Endothelial cell of umbilical vein (primary cell): ENCODE measurements at regions not wholly inside any gene's neighbourhood (a gene's known extent, or its start where the extent isn't known, plus 50 kb on each side); places are given as distances from the start of the nearest gene placed in this dataset.

Experiments used
- BruUV-seq: library from RNA; stranded (reverse); fragments of 400-500 nt; replicated peaks from 2 replicates; lab custom pipeline; 2021; lab: Mats Ljungman, UMichigan
- CTCF ChIA-PET: fragments of 300-600, 350-600 bp; sonication (Branson Sonifier 250); formaldehyde crosslinking; loops from one replicate; lab custom pipeline; 2021; ENCODE audit warnings: antibody characterized with exemption, inconsistent platforms; lab: Charles Lee
- POLR2A ChIA-PET: fragments of 300-600, 350-600 bp; sonication (Branson Sonifier 250); formaldehyde crosslinking; loops from one replicate; lab custom pipeline; 2021; ENCODE audit warnings: antibody characterized with exemption, inconsistent platforms; lab: Charles Lee
- DNase-seq: peaks from one replicate; pipeline ENCODE4 v3.0.0-alpha.2; 2011; ENCODE audit warnings: low read depth, low spot score
- FAIRE-seq: peaks from 2 replicates; lab custom pipeline; 2011; peaks lifted over from hg19 to GRCh38; lab: Jason Lieb, UNC
- H2AFZ ChIP-seq: 2 replicates; pipeline ENCODE4 v1.6.0; 2012; ENCODE audit warnings: low read depth, low read length, control low read depth, inconsistent platforms
- H3K27ac ChIP-seq: 2 replicates; pipeline ENCODE4 v1.5.1; 2011; ENCODE audit warnings: low read depth, mild to moderate bottlenecking, control low read depth, low read length, moderate library complexity; ENCODE audit not compliant: insufficient read depth
- H3K27me3 ChIP-seq, 2 experiments: 2 replicates each; pipeline versions ENCODE4 v1.6.0 to v1.6.1; 2011; ENCODE audit warnings: low read length in 2 of 2, mixed read lengths in 1 of 2; ENCODE audit not compliant: control insufficient read depth in 2 of 2, insufficient read depth in 2 of 2
- H3K36me3 ChIP-seq, 2 experiments: 2 replicates in 1 of 2; 3 replicates in 1 of 2; pipeline ENCODE4 v1.5.1; 2011; ENCODE audit warnings: low read length in 2 of 2, mild to moderate bottlenecking in 1 of 2, moderate library complexity in 1 of 2; ENCODE audit not compliant: control insufficient read depth in 2 of 2, insufficient read depth in 2 of 2; ENCODE audit errors: extremely low read depth in 1 of 2
- H3K4me1 ChIP-seq: 3 replicates; pipeline ENCODE4 v1.5.1; 2011; ENCODE audit warnings: mild to moderate bottlenecking, low read length; ENCODE audit not compliant: control insufficient read depth, insufficient read depth; ENCODE audit errors: extremely low read depth
- H3K4me2 ChIP-seq: 2 replicates; pipeline ENCODE4 v1.6.1; 2011; ENCODE audit warnings: low read length, control low read depth, mixed read lengths; ENCODE audit not compliant: insufficient read depth
- H3K4me3 ChIP-seq, 3 experiments: fragments of 200-600 bp in 1 of 3; sonication (generic), shearing (Covaris generic) in 1 of 3; replicated peaks in 1 of 3; 2 replicates each; pipeline ENCODE4 v1.5.1; 2011 to 2016; ENCODE audit warnings: control low read depth in 3 of 3, low read length in 3 of 3, mild to moderate bottlenecking in 2 of 3, inconsistent platforms in 1 of 3, low read depth in 1 of 3, moderate library complexity in 1 of 3; ENCODE audit not compliant: insufficient read depth in 1 of 3
- H3K79me2 ChIP-seq: 2 replicates; pipeline ENCODE4 v1.6.0; 2012; ENCODE audit warnings: low read length, inconsistent platforms; ENCODE audit not compliant: control insufficient read depth, insufficient read depth
- H3K9ac ChIP-seq: replicated peaks from 2 replicates; pipeline ENCODE3; 2011; ENCODE audit warnings: low read length, control low read depth; ENCODE audit not compliant: insufficient read depth; ENCODE audit errors: extremely low read depth
- H3K9me1 ChIP-seq: replicated peaks from 3 replicates; pipeline ENCODE4 v1.6.0; 2011; ENCODE audit warnings: mild to moderate bottlenecking, low read length; ENCODE audit not compliant: control insufficient read depth, insufficient read depth; ENCODE audit errors: extremely low read depth
- H3K9me3 ChIP-seq: replicated peaks from 2 replicates; pipeline ENCODE4 v1.5.1; 2012; ENCODE audit warnings: low read length, inconsistent platforms; ENCODE audit not compliant: control insufficient read depth, insufficient read depth
- H4K20me1 ChIP-seq: replicated peaks from 2 replicates; pipeline ENCODE3; 2011; ENCODE audit warnings: mild to moderate bottlenecking, low read length; ENCODE audit not compliant: control insufficient read depth, insufficient read depth; ENCODE audit errors: extremely low read depth
- EZH2 ChIP-seq: IDR thresholded peaks from 2 replicates; pipeline ENCODE4 v1.6.1; 2012; ENCODE audit warnings: borderline replicate concordance, low read depth, mild to moderate bottlenecking, moderate library complexity, low read length, inconsistent platforms; ENCODE audit not compliant: severe bottlenecking
- FOS ChIP-seq: IDR thresholded peaks from 2 replicates; pipeline ENCODE4 v1.6.1; 2011; ENCODE audit warnings: mild to moderate bottlenecking, low read length, moderate library complexity, borderline replicate concordance; ENCODE audit not compliant: insufficient read depth
- GATA2 ChIP-seq: IDR thresholded peaks from 2 replicates; pipeline ENCODE4 v1.7.0; 2011; ENCODE audit warnings: low read depth, mild to moderate bottlenecking, moderate library complexity, mixed read lengths, low read length; ENCODE audit not compliant: insufficient read length, insufficient read depth
- JUN ChIP-seq: IDR thresholded peaks from 2 replicates; pipeline ENCODE4 v1.6.1; 2011; ENCODE audit warnings: borderline replicate concordance, low read depth; ENCODE audit not compliant: insufficient read length, insufficient read depth
- MYC ChIP-seq: IDR thresholded peaks from one replicate; pipeline ENCODE4 v1.6.1; 2011; ENCODE audit warnings: mild to moderate bottlenecking, low read depth, low read length
- POLR2A ChIP-seq: IDR thresholded peaks from 2 replicates; pipeline ENCODE4 v1.6.1; 2012; ENCODE audit warnings: low read depth, mild to moderate bottlenecking, control low read depth, low read length
- POLR2AphosphoS5 ChIP-seq: IDR thresholded peaks from 2 replicates; pipeline ENCODE4 v1.6.1; 2012; ENCODE audit warnings: low read depth, mild to moderate bottlenecking, control low read depth, low read length, moderate library complexity; ENCODE audit not compliant: insufficient read depth
- dilution Hi-C: fragments of 300-500 bp; cut with MboI; formaldehyde crosslinking; loops from one replicate; pipeline ENCODE4 v1.15.0; 2019; ENCODE audit warnings: low sequenced_read_pairs; ENCODE audit not compliant: extremely low pct_ligation_motif_present
- intact Hi-C: fragments of 100-400 bp; cut with micrococcal nuclease; formaldehyde crosslinking; loops from one replicate; pipeline ENCODE4 v1.10.0; 2022
- TF ChIP-seq, protein P1 (sequence below), 2 donors: IDR thresholded peaks; 1 replicate in 1 of 2; 2 replicates in 1 of 2; pipeline ENCODE4 v1.5.1; 2011; ENCODE audit warnings: low read length in 2 of 2, mild to moderate bottlenecking in 2 of 2, moderate library complexity in 2 of 2, control low read depth in 1 of 2, inconsistent platforms in 1 of 2, low read depth in 1 of 2; ENCODE audit not compliant: insufficient read depth in 1 of 2; ENCODE audit errors: extremely low read depth in 1 of 2
- TF ChIP-seq, protein P2 (sequence below): IDR thresholded peaks from 2 replicates; pipeline ENCODE4 v1.6.1; 2011; ENCODE audit not compliant: insufficient read depth, insufficient read length

DNA sequence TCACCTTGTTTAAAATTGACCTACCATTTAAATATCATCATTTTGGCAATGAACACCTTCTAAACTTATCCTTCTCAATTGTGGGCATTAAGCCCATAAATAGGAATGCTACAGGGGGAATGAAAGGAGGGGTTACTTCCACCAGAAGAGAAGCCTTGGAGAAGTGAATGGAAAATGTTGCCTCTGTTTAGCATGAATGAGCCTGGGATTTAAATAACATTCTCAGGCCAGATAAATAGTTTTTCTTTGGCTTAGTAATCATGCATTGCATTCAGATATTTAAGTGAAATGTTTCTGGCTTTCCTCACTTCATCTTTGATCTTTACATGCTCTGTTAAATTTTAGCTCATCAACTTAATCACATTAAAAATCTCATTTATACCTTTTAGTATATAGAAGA lies 284.3 kb upstream of the FMN2 start:
- Histone ChIP-seq H2AFZ (no peak overlapping the region), H3K9ac (no peak overlapping the region), H3K27ac (no peak overlapping the region), H3K36me3 (no peaks in the 10 kb centered on the region), H3K27me3 (no peaks in the 10 kb centered on the region), H3K9me1 (no peaks in the 10 kb centered on the region), H3K4me1 (no peaks in the 10 kb centered on the region), H4K20me1 (no peaks in the 10 kb centered on the region), H3K9me3 (peaks cover 2% of the 10 kb centered on the region), H3K4me2 (no peak overlapping the region), H3K79me2 (no peaks in the 10 kb centered on the region), H3K4me3 (no peak overlapping the region)
- FAIRE-seq: no peak
- intact Hi-C loops: no loop called here
- DNase-seq: no peak
- dilution Hi-C loops: no loop called here
- TF ChIP-seq, protein P1, sequence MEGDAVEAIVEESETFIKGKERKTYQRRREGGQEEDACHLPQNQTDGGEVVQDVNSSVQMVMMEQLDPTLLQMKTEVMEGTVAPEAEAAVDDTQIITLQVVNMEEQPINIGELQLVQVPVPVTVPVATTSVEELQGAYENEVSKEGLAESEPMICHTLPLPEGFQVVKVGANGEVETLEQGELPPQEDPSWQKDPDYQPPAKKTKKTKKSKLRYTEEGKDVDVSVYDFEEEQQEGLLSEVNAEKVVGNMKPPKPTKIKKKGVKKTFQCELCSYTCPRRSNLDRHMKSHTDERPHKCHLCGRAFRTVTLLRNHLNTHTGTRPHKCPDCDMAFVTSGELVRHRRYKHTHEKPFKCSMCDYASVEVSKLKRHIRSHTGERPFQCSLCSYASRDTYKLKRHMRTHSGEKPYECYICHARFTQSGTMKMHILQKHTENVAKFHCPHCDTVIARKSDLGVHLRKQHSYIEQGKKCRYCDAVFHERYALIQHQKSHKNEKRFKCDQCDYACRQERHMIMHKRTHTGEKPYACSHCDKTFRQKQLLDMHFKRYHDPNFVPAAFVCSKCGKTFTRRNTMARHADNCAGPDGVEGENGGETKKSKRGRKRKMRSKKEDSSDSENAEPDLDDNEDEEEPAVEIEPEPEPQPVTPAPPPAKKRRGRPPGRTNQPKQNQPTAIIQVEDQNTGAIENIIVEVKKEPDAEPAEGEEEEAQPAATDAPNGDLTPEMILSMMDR (IDR thresholded peaks at IDR 0.05; ENCODE audit: extremely low read depth in 1 of 2, insufficient read depth in 1 of 2, low read depth in 1 of 2, low read length in 2 of 2): no peak
- TF ChIP-seq MYC: no peak
- no peak for TF ChIP-seq FOS
- TF ChIP-seq GATA2: no peak
- TF ChIP-seq JUN: no peak
- TF ChIP-seq, protein P2, sequence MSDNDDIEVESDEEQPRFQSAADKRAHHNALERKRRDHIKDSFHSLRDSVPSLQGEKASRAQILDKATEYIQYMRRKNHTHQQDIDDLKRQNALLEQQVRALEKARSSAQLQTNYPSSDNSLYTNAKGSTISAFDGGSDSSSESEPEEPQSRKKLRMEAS: no peak
- no peak for TF ChIP-seq EZH2
- TF ChIP-seq POLR2A: no peak
- TF ChIP-seq POLR2AphosphoS5: no peak
- ChIA-PET CTCF (no interaction called here), POLR2A (no interaction called here)
- no TSS peak for BruUV-seq
